ENCODE measurements at regions not wholly inside any gene's neighbourhood (a gene's known extent, or its start where the extent isn't known, plus 50 kb on each side); places are given as distances from the start of the nearest gene placed in this dataset.
"Not testable (repeated sequence)": the region's sequence is repeated elsewhere in the genome, so short reads cannot be mapped to it uniquely, and the experiment has no call there.

GRCh38 chr6:134763575-134763974 is 186.3 kb downstream of the ALDH8A1 start:
- not testable (repeated sequence) for TF ChIP-seq POLR2A (IDR thresholded peaks at IDR 0.05; ENCODE audit: low read depth, low read length); EZH2 (IDR thresholded peaks at IDR 0.05; ENCODE audit: borderline replicate concordance, low read depth, low read length, severe bottlenecking); MAX (IDR thresholded peaks at IDR 0.05; ENCODE audit: insufficient read depth, insufficient read length)

All from endothelial cell of umbilical vein (primary cell).